GM21423 (cell line): ENCODE measurements at regions not wholly inside any gene's neighbourhood (a gene's known extent, or its start where the extent isn't known, plus 50 kb on each side); places are given as distances from the start of the nearest gene placed in this dataset.

ENCODE experiments used
- ATAC-seq: cut with Tn5 transposase; IDR thresholded peaks from one replicate; pipeline ENCODE4 v1.9.1; 2021; ENCODE audit warnings: mild to moderate bottlenecking, moderate library complexity; ENCODE audit not compliant: unreplicated experiment

- ATAC-seq = no peak
These were observed 146.2 kb downstream of the CRYBB2 start for GRCh38 chr22:25365491-25366261.

- ATAC-seq = no peak
These were observed 147.0 kb downstream of the CRYBB2 start for GRCh38 chr22:25366408-25366807.

GRCh38 chr22:25366876-25367466 lies 147.5 kb downstream of the CRYBB2 start:
- no peak for ATAC-seq

GRCh38 chr22:25367756-25368155 lies 148.3 kb downstream of the CRYBB2 start:
- ATAC-seq = no peak

GRCh38 chr22:25368271-25368670 lies 148.8 kb downstream of the CRYBB2 start:
- ATAC-seq = no peak

- ATAC-seq = no peak
These were observed 149.6 kb downstream of the CRYBB2 start for GRCh38 chr22:25369041-25369440.

- ATAC-seq = no peak
These were observed 150.9 kb downstream of the CRYBB2 start for GRCh38 chr22:25370322-25370721.

GRCh38 chr22:25372000-25372595 lies 152.7 kb downstream of the CRYBB2 start:
- no peak for ATAC-seq

- ATAC-seq = no peak
These were observed 154.5 kb downstream of the CRYBB2 start for GRCh38 chr22:25373961-25374360.

- no peak for ATAC-seq
These were observed 155.4 kb downstream of the CRYBB2 start for GRCh38 chr22:25374869-25375268.

GRCh38 chr22:25375683-25376082 lies 156.2 kb downstream of the CRYBB2 start:
- no peak for ATAC-seq

- ATAC-seq = no peak
These were observed 158.3 kb downstream of the CRYBB2 start for GRCh38 chr22:25377699-25378098.

GRCh38 chr22:25380122-25380747 lies 160.8 kb downstream of the CRYBB2 start:
- ATAC-seq = no peak

- no peak for ATAC-seq
These were observed 163.3 kb downstream of the CRYBB2 start for GRCh38 chr22:25382762-25383161.

- ATAC-seq = no peak
These were observed 163.9 kb downstream of the CRYBB2 start for GRCh38 chr22:25383278-25383820.

GRCh38 chr22:25383892-25384291 lies 164.5 kb downstream of the CRYBB2 start:
- no peak for ATAC-seq

- ATAC-seq = no peak
These were observed 167.1 kb downstream of the CRYBB2 start for GRCh38 chr22:25386538-25386884.

GRCh38 chr22:25388415-25388814 lies 169.0 kb downstream of the CRYBB2 start:
- no peak for ATAC-seq

- ATAC-seq = no peak
These were observed 169.6 kb downstream of the CRYBB2 start for GRCh38 chr22:25388866-25389540.

- ATAC-seq = no peak
These were observed 170.1 kb downstream of the CRYBB2 start for GRCh38 chr22:25389541-25389919.
